ENCODE measurements at regions not wholly inside any gene's neighbourhood (a gene's known extent, or its start where the extent isn't known, plus 50 kb on each side); places are given as distances from the start of the nearest gene placed in this dataset.
"Not testable (repeated sequence)": the region's sequence is repeated elsewhere in the genome, so short reads cannot be mapped to it uniquely, and the experiment has no call there.

- DNase-seq, result no peak
Observed at GRCh38 chr1:238499021-238499420, 608.3 kb upstream of the ZP4 start.

DNA sequence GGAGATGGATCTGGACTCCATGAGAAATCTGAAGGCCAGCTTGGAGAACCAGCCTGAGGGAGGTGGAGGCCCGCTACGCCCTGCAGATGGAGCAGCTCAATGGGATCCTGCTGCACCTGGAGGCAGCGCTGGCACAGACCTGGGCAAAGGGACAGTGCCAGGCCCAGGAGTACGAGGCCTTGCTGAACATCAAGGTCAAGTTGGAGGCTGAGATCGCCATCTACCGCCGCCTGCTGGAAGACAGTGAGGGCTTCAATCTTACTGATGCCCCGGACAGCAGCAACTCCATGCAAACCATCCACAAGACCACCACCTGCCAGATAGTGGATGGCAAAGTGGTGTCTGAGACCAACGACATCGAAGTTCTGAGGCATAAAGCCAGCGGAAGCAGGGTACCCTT lies 601.5 kb upstream of the ZP4 start:
- no peak for DNase-seq

GRCh38 chr1:238491265-238491664 lies 600.5 kb upstream of the ZP4 start:
- DNase-seq, result no peak

- DNase-seq, result no peak
Observed at GRCh38 chr1:238489006-238489405, 598.3 kb upstream of the ZP4 start.

DNA sequence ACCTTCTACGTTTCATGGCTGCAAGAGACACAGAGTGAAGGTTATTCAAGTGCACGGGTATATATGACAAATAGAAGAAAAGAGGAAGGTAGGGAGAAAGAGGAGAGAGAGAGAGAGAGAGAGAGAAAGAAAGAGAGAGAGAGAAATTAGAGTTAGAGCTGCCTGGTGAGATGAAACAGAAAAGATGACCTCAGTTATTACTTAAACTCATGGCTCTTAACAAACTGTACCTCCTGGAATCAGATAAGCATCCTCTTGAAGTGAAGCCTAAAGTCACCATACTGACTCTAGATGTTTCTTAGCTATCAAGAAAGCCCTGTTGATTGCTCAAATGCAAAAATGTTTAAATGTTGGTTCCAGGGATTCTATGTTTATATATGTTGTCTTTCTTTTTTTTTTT lies 597.7 kb upstream of the ZP4 start:
- no peak for DNase-seq

DNA sequence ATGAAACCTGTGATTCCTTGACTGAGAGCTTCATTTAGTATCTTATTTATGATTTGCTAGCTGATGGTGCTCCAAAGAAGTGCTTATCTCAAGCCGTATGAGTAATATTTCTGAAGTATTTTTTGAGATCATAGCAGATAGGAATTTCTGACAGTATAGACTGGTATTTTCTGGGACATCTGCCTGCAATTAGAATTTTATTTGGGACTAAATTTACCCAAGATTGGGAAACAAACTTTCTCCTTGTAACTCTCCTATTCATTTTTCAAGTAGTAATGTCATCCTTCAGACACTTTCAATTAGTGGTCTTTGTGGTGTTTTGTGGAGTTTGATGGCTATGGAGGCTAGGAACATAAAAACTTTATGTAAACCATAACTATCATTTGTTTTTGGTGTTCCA lies 597.2 kb upstream of the ZP4 start:
- DNase-seq, result no peak

DNA sequence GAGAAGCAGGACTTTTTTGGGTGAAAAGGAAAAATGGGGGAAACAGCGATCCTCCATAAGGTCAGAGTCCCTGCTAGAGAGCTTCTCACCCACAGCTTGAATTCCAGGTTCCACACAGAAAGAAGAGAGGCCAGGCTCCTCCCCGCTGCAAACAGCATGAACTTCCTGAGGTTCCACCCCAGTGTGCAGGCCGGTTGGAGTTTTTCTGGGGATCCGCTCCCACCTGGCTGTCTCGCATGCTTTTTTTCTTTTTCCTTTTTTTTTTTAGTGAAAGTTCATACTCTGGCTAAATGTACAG lies 595.1 kb upstream of the ZP4 start:
- no peak for DNase-seq

DNA sequence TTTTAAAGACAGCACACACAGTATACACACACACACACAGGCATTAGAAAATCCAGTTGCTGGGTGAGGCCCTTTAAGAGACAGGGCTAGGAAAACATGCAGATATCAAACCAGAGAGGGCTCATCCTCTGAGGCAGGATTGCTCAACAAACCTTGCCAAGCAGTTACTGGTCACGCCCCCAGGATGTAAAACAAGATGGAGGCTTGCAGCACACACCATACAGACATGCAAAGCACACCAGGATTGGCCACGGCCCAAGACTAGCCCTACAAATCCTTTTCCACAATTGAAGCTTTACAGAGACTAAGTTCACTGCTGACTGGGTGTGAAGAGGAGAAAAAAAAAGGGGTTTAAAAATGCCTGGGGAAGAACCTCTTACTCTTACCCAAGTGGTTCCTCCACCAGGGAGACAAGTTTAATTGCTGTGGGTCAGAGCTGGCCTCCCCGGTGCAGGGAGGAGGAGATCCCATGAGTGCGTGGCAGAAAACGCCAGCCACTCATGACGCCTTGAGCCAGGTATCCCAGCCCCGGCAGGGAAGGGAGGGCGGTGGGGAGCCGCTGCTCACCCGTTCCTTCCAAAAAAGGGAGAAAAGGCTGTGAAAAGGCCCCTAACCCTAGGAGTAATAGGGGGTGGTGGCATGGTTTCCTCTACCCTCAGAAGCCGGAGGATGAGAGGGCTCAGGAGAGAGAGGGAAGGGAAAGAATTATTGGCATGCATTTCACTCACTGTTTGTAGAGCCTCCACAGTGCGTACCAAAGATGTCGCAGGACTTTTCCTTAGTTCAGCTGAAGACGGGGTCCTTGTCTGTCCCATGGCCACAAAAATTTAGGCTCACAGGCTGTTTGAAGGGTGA lies 594.6 kb upstream of the ZP4 start:
- DNase-seq, result no peak

- DNase-seq, result no peak
Observed at GRCh38 chr1:238484121-238484520, 593.4 kb upstream of the ZP4 start.

- DNase-seq, result no peak
Observed at GRCh38 chr1:238476841-238477240, 586.1 kb upstream of the ZP4 start.

DNA sequence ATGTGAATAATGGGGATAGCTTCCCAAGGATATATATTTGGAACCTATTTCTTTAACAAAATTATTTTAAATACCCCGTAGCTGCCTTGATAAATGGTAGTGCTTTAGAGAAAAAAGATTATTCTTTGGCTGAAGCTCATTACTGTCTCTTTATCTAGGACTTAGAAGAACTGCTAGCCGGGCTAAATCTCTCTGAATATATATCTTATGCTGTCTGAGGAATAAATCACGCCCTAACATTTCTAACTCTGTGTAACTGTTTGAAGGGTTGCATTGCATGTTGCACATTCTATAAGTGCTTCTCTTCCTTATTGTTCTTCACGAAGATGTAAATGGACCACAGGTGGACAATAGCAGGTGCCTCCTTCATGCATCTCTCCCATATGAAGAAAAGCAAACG lies 585.0 kb upstream of the ZP4 start:
- no peak for DNase-seq

- no peak for DNase-seq
Observed at GRCh38 chr1:238474263-238474662, 583.5 kb upstream of the ZP4 start.

GRCh38 chr1:238469146-238469631 lies 578.5 kb upstream of the ZP4 start:
- no peak for DNase-seq

DNA sequence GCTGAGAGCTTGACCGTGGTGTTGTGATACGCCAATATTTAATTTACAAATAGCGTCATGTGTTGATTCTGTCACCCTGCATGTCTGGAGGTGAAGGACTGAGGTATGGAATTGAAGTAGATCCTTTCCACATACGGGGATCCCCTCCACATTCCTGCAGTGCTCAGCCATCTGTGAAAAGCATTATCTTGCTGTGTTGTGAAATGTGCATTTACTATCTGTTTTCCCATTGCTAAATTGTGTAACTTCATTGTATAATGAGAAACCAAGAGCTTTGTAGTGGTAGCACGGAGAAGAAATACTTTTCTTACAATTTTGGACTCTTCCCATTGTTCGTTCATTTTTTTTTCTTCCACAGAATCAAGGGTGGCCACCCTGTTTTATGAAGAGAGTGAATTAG lies 577.3 kb upstream of the ZP4 start:
- DNase-seq, result no peak

GRCh38 chr1:238466459-238466858 lies 575.7 kb upstream of the ZP4 start:
- DNase-seq, result no peak

DNA sequence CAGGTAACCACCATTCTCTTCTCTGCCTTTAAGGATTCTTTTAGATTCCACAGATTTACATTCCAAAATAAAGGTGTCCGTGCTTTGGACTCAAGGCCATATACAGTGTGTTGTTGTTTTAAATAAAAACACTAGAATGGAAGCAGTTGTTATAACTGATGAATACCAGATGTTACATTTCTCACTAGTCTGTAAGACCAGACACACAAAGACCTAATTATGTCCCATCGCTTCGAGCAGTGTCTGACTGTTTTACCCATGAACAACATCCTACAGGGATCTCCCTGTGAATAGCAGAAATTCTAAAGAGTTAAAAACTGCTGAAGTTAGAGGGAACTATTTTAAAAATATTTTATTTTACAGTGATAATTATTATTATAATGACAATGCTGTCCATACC lies 574.7 kb upstream of the ZP4 start:
- no peak for DNase-seq

- no peak for DNase-seq
Observed at GRCh38 chr1:238458899-238459298, 568.2 kb upstream of the ZP4 start.

DNA sequence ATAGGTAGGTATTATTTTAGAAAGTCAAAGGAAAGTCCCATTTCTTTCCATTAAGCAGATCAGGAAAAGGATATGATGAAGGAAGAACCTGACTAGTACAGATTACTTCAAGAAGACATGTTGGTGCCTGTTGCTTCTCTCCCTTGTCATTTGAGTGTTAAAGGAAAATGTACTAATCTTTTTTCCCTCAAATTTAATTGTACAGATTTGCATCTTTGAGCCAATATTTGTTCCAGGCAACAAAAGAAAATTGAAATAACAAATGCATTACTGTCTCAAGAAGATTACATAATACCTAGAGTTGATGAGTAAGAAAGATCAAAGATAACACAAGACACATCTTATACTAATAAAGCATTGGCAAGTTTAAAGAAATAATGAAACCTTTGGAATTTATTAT lies 566.9 kb upstream of the ZP4 start:
- no peak for DNase-seq

DNA sequence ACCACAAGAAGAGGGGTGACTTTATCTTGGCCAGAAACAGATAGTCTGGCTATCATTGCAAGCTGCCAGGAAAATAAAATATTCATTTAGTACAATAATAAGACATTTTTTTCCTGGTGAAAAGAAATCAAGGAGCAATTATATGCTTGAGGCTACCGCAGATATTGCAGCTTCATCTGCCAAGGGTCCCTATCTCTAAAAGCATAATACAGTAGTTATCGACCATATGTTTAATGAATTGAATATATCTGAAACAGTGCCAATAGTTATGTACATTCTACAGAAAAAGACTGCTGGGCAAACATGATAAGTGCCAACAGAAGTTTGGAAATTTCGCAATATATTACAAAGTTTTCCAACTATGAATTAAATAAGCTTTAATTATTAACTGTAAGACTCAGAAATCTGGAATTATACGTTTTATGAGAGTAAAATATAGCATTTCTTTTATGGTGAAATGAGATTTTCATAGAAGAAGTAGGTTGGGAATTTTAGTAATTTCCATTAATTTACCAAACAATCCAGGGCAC lies 561.1 kb upstream of the ZP4 start:
- DNase-seq, result no peak

GRCh38 chr1:238450976-238451375 lies 560.3 kb upstream of the ZP4 start:
- no peak for DNase-seq

DNA sequence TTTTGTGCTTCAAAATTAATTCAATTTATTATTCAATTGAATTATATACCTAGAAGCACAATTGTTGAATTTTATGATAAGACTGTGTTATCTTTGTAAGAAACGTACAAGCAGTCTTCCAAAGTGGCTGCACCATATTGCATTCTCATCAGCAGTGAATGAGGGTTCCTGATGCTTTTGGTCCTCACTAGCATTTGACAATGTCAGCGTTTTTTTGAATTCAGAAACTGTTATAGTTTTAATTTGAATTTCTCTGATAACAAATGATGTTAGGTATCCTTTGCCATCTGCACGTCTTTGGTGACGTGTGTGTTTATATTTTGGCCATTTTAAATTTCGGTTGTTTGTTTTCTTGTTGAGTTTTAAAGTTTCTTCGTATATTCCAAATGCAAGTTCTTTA lies 553.0 kb upstream of the ZP4 start:
- no peak for DNase-seq

GRCh38 chr1:238439511-238439910 lies 548.8 kb upstream of the ZP4 start:
- DNase-seq, result no peak

DNA sequence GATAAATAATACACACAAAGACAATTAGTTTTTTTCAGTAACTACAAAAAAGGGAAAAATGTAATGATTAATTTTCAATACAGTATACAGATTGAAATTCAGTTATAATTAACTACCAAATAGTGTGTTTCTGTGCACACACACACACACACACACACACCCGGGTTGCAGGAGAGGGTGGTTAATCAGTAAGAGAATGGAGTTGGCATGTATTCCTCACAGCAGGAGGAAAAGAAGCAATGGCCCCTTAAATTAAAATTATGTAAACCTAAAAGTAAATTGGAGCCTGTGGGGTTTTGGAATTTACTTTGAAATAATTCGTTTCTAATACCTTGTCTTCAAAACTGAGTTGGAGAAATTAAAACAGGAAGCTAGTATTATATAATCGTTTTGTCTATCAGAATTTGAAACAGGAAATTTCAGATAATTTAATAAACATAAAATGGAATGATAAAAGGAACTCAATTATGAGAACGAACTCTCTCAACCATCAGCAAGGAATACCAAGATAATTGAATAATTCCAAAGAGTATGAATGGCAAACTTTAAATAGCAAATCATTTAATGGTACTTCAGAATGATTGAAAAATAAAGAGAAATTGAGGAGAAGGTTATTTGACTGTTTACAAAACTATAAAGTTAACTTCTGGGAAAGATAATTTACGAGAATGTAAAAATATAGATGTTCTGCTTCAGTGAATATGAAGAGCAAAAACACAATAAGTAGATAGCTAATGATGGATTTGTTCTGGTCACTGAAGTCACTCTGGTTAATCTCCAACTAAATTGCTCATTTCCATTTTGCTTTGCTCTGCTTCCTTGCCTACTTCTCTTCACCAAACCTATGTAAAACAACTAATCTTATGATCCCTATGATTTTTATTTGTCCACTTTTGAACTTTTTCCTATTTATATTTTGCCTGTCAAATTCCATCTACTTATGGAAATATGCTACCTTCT lies 547.9 kb upstream of the ZP4 start:
- no peak for DNase-seq

DNA sequence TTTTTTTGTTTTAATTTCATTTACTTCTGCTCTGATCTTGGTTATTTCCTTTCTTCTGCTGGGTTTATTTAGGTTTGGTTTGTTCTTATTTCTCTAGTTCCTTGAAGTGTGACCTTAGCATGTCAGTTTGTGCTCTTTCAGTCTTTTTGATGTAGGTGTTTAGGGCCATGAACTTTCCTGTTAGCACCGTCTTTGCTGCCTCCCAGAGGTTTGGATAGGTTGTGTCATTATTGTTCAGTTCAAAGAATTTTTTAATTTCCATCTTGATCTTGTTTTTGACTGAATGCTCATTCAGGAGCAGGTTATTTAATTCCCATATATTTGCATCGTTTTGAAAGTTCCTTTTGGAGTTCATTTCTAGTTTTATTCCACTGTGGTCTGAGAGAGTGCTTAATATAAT lies 539.0 kb upstream of the ZP4 start:
- not testable (repeated sequence) for DNase-seq
